ENCODE measurements at regions not wholly inside any gene's neighbourhood (a gene's known extent, or its start where the extent isn't known, plus 50 kb on each side); places are given as distances from the start of the nearest gene placed in this dataset.

GRCh38 chr2:219820767-219821166 lies 193.3 kb downstream of the SLC4A3 start:
- no peak for TF ChIP-seq CTCF (IDR thresholded peaks at IDR 0.05; ENCODE audit: control extremely low read depth, extremely low read depth, low read depth, missing control alignments)
- no peak for DNase-seq (ENCODE audit: extremely low spot score)
- POLR2A ChIA-PET = no interaction called here
- CTCF ChIA-PET = interaction anchor here (1.6 kb wide), 1 partner anchor 11 kb away, joined by 4 read pairs; no protein-coding TSS in a partner anchor

GRCh38 chr2:219823574-219823973 lies 196.1 kb downstream of the SLC4A3 start:
- ChIA-PET POLR2A (no interaction called here), CTCF (interaction anchor here (1.1 kb wide), 1 partner anchor 10 kb away, joined by 3 read pairs; no protein-coding TSS in a partner anchor)

GRCh38 chr2:219824996-219825395 lies 197.6 kb downstream of the SLC4A3 start:
- DNase-seq (ENCODE audit: extremely low spot score) = no peak
- POLR2A ChIA-PET = no interaction called here
- CTCF ChIA-PET = no interaction called here
- TF ChIP-seq CTCF (IDR thresholded peaks at IDR 0.05; ENCODE audit: control extremely low read depth, extremely low read depth, low read depth, missing control alignments) = no peak

More at GRCh38 chr2:219823574-219823973, 196.1 kb downstream of the SLC4A3 start:
- no peak for TF ChIP-seq CTCF (IDR thresholded peaks at IDR 0.05; ENCODE audit: control extremely low read depth, extremely low read depth, low read depth, missing control alignments)
- DNase-seq (ENCODE audit: extremely low spot score) = no peak

- DNase-seq (ENCODE audit: extremely low spot score) = no peak
- no peak for TF ChIP-seq CTCF (IDR thresholded peaks at IDR 0.05; ENCODE audit: control extremely low read depth, extremely low read depth, low read depth, missing control alignments)
- ChIA-PET POLR2A (no interaction called here), CTCF (no interaction called here)
These were observed 200.7 kb downstream of the SLC4A3 start for GRCh38 chr2:219828127-219828526.

GRCh38 chr2:219829667-219830352 lies 202.4 kb downstream of the SLC4A3 start:
- CTCF ChIA-PET = interaction anchor here (0.7 to 1.1 kb wide), 2 partner anchors 17 to 299 kb away, joined by 3 to 4 read pairs; no protein-coding TSS in a partner anchor
- DNase-seq (ENCODE audit: extremely low spot score) = no peak
- POLR2A ChIA-PET = no interaction called here
- TF ChIP-seq CTCF (IDR thresholded peaks at IDR 0.05; ENCODE audit: control extremely low read depth, extremely low read depth, low read depth, missing control alignments) = no peak

GRCh38 chr2:219830353-219830738 lies 202.9 kb downstream of the SLC4A3 start:
- no peak for TF ChIP-seq CTCF (IDR thresholded peaks at IDR 0.05; ENCODE audit: control extremely low read depth, extremely low read depth, low read depth, missing control alignments)
- ChIA-PET POLR2A (no interaction called here), CTCF (no interaction called here)
- no peak for DNase-seq (ENCODE audit: extremely low spot score)

Data from GM10248 (cell line).